ENCODE measurements at regions not wholly inside any gene's neighbourhood (a gene's known extent, or its start where the extent isn't known, plus 50 kb on each side); places are given as distances from the start of the nearest gene placed in this dataset.

GRCh38 chr15:81504170-81504905 lies 130.3 kb upstream of the TMC3 start:
- TF ChIP-seq GATA2 (IDR thresholded peaks at IDR 0.05; ENCODE audit: low read depth, low read length) (no peak), GATA3 (IDR thresholded peaks at IDR 0.05; ENCODE audit: low read depth, low read length) (no peak)

GRCh38 chr15:81502439-81502838 lies 128.4 kb upstream of the TMC3 start:
- TF ChIP-seq GATA2 (IDR thresholded peaks at IDR 0.05; ENCODE audit: low read depth, low read length): no peak
- TF ChIP-seq GATA3 (IDR thresholded peaks at IDR 0.05; ENCODE audit: low read depth, low read length): no peak

GRCh38 chr15:81500081-81500480 lies 126.1 kb upstream of the TMC3 start:
- TF ChIP-seq GATA2 (IDR thresholded peaks at IDR 0.05; ENCODE audit: low read depth, low read length) (no peak), GATA3 (IDR thresholded peaks at IDR 0.05; ENCODE audit: low read depth, low read length) (no peak)

GRCh38 chr15:81498294-81498693 lies 124.3 kb upstream of the TMC3 start:
- no peak for TF ChIP-seq GATA3 (IDR thresholded peaks at IDR 0.05; ENCODE audit: low read depth, low read length)
- no peak for TF ChIP-seq GATA2 (IDR thresholded peaks at IDR 0.05; ENCODE audit: low read depth, low read length)

- TF ChIP-seq GATA3 (IDR thresholded peaks at IDR 0.05; ENCODE audit: low read depth, low read length) (no peak), GATA2 (IDR thresholded peaks at IDR 0.05; ENCODE audit: low read depth, low read length) (no peak)
These were observed 123.2 kb upstream of the TMC3 start for GRCh38 chr15:81497238-81497637.

GRCh38 chr15:81495780-81496467 lies 121.9 kb upstream of the TMC3 start:
- no peak for TF ChIP-seq GATA2 (IDR thresholded peaks at IDR 0.05; ENCODE audit: low read depth, low read length)
- TF ChIP-seq GATA3 (IDR thresholded peaks at IDR 0.05; ENCODE audit: low read depth, low read length): no peak

- TF ChIP-seq GATA2 (IDR thresholded peaks at IDR 0.05; ENCODE audit: low read depth, low read length) (no peak), GATA3 (IDR thresholded peaks at IDR 0.05; ENCODE audit: low read depth, low read length) (no peak)
These were observed 119.1 kb upstream of the TMC3 start for GRCh38 chr15:81492969-81493645.

- TF ChIP-seq GATA2 (IDR thresholded peaks at IDR 0.05; ENCODE audit: low read depth, low read length): no peak
- TF ChIP-seq GATA3 (IDR thresholded peaks at IDR 0.05; ENCODE audit: low read depth, low read length): no peak
These were observed 118.4 kb upstream of the TMC3 start for GRCh38 chr15:81492331-81492968.

- TF ChIP-seq GATA3 (IDR thresholded peaks at IDR 0.05; ENCODE audit: low read depth, low read length) (no peak), GATA2 (IDR thresholded peaks at IDR 0.05; ENCODE audit: low read depth, low read length) (no peak)
These were observed 117.5 kb upstream of the TMC3 start for GRCh38 chr15:81491414-81492096.

GRCh38 chr15:81485806-81486205 lies 111.8 kb upstream of the TMC3 start:
- TF ChIP-seq GATA2 (IDR thresholded peaks at IDR 0.05; ENCODE audit: low read depth, low read length) (no peak), GATA3 (IDR thresholded peaks at IDR 0.05; ENCODE audit: low read depth, low read length) (no peak)

- TF ChIP-seq GATA3 (IDR thresholded peaks at IDR 0.05; ENCODE audit: low read depth, low read length) (no peak), GATA2 (IDR thresholded peaks at IDR 0.05; ENCODE audit: low read depth, low read length) (no peak)
These were observed 110.3 kb upstream of the TMC3 start for GRCh38 chr15:81484086-81484955.

GRCh38 chr15:81483496-81483895 lies 109.5 kb upstream of the TMC3 start:
- no peak for TF ChIP-seq GATA2 (IDR thresholded peaks at IDR 0.05; ENCODE audit: low read depth, low read length)
- TF ChIP-seq GATA3 (IDR thresholded peaks at IDR 0.05; ENCODE audit: low read depth, low read length): no peak

- TF ChIP-seq GATA3 (IDR thresholded peaks at IDR 0.05; ENCODE audit: low read depth, low read length): no peak
- TF ChIP-seq GATA2 (IDR thresholded peaks at IDR 0.05; ENCODE audit: low read depth, low read length): no peak
These were observed 107.3 kb upstream of the TMC3 start for GRCh38 chr15:81481346-81481745.

Measured in SH-SY5Y (cell line).